ENCODE measurements at regions not wholly inside any gene's neighbourhood (a gene's known extent, or its start where the extent isn't known, plus 50 kb on each side); places are given as distances from the start of the nearest gene placed in this dataset.

- no peak for TF ChIP-seq ZNF462 (CRISPR knock-in tag; IDR thresholded peaks at IDR 0.05)
- TF ChIP-seq NANOG (IDR thresholded peaks at IDR 0.05; ENCODE audit: borderline replicate concordance), result no peak
- no peak for TF ChIP-seq STAT1 (IDR thresholded peaks at IDR 0.05; ENCODE audit: unreplicated experiment)
- no peak for TF ChIP-seq EZH2phosphoT487 (IDR thresholded peaks at IDR 0.05; ENCODE audit: unreplicated experiment)
- no peak for TF ChIP-seq ETS1 (IDR thresholded peaks at IDR 0.05)
- no peak for TF ChIP-seq ZNF331 (CRISPR knock-in tag; IDR thresholded peaks at IDR 0.05; ENCODE audit: low read depth)
- TF ChIP-seq CREB1 (CRISPR knock-in tag; IDR thresholded peaks at IDR 0.05; ENCODE audit: low read depth), result no peak
- no peak for TF ChIP-seq POLR2AphosphoS5 (IDR thresholded peaks at IDR 0.05; ENCODE audit: low read depth)
These were observed 1408.8 kb downstream of the STIM2 start (continued) for GRCh38 chr4:28269426-28269825.

- H3K27ac Mint-ChIP-seq, result no peak overlapping the region
- peaks cover 7% of the 10 kb centered on the region; the same call in 2 of the 3 replicates for H3K9me3 Mint-ChIP-seq
- H3K4me1 Mint-ChIP-seq, result peaks cover 15% of the 10 kb centered on the region
- no peak overlapping the region for H2AFZ ChIP-seq
- H3K36me3 Mint-ChIP-seq (ENCODE audit: low read depth), result peaks cover 5% of the 10 kb centered on the region
- TF ChIP-seq EZH2 (IDR thresholded peaks at IDR 0.05; ENCODE audit: low read depth, unreplicated experiment) (no peak), CREB1 (CRISPR knock-in tag; IDR thresholded peaks at IDR 0.05; ENCODE audit: low read depth) (no peak), JUNB (IDR thresholded peaks at IDR 0.05; ENCODE audit: unreplicated experiment) (no peak), POLR2AphosphoS5 (IDR thresholded peaks at IDR 0.05; ENCODE audit: low read depth) (no peak), ZNF331 (CRISPR knock-in tag; IDR thresholded peaks at IDR 0.05; ENCODE audit: low read depth) (no peak), STAT1 (IDR thresholded peaks at IDR 0.05; ENCODE audit: unreplicated experiment) (no peak), EZH2phosphoT487 (IDR thresholded peaks at IDR 0.05; ENCODE audit: unreplicated experiment) (no peak), NANOG (IDR thresholded peaks at IDR 0.05; ENCODE audit: borderline replicate concordance) (no peak)
- no peak overlapping the region for H3K4me3 ChIP-seq
- H3K9me2 ChIP-seq (ENCODE audit: insufficient read depth), result 0 out of 2 replicates have a peak, but pooled peaks cover 5% of the 10 kb centered on the region
- H3K27me3 Mint-ChIP-seq (ENCODE audit: insufficient read depth, low read depth, poor library complexity), result no peaks in the 10 kb centered on the region
- DNase-seq (ENCODE audit: low spot score) (no peak), ATAC-seq (no peak)
- no peak overlapping the region for H3K27ac ChIP-seq (ENCODE audit: low read depth)
- H3K79me2 ChIP-seq (replicated peaks; ENCODE audit: insufficient read depth), result no peaks in the 10 kb centered on the region
- no peaks in the 10 kb centered on the region for H3F3A ChIP-seq (replicated peaks; ENCODE audit: low read depth)
- no peak overlapping the region for H3K4me2 ChIP-seq
- no peaks in the 10 kb centered on the region for H3K36me3 ChIP-seq (ENCODE audit: insufficient read depth)
- no peaks in the 10 kb centered on the region for H3K27me3 ChIP-seq (ENCODE audit: insufficient read depth)
- H4K20me1 ChIP-seq (replicated peaks; ENCODE audit: insufficient read depth), result no peaks in the 10 kb centered on the region
- peaks cover 5% of the 10 kb centered on the region; the same call in 1 of the 2 replicates for H3K4me1 ChIP-seq (ENCODE audit: insufficient read depth)
- H3K4me3 Mint-ChIP-seq, result no peak overlapping the region
These were observed 1417.3 kb downstream of the STIM2 start for GRCh38 chr4:28277931-28278330.
